Activated CD8-positive, alpha-beta memory T cell treated with anti-CD3 and anti-CD28 coated beads, Interleukin-2, amount 10 ng/mL, durations not matched to agents 7 days and 5 days (primary cell): ENCODE measurements at regions not wholly inside any gene's neighbourhood (a gene's known extent, or its start where the extent isn't known, plus 50 kb on each side); places are given as distances from the start of the nearest gene placed in this dataset.

ENCODE experiments used
- ATAC-seq: fragments of 150-1000 bp; cut with Tn5 transposase; one replicate; pipeline ENCODE4 v1.10.0; 2021; ENCODE audit warnings: moderate library complexity
- CTCF ChIA-PET: fragments of 350-600 bp; sonication (Branson Sonifier 250); formaldehyde crosslinking; loops from one replicate; lab custom pipeline; 2021; ENCODE audit warnings: antibody characterized with exemption; lab: Charles Lee
- DNase-seq: peaks from one replicate; pipeline ENCODE4 v3.0.0-alpha.2; 2020
- H3K27ac Mint-ChIP-seq: one replicate; pipeline ENCODE4 v1.8.0; 2021; ENCODE audit warnings: mild to moderate bottlenecking, mixed read lengths
- H3K27me3 Mint-ChIP-seq: one replicate; pipeline ENCODE4 v1.8.0; 2021; ENCODE audit warnings: mixed read lengths
- H3K36me3 Mint-ChIP-seq: one replicate; pipeline ENCODE4 v1.8.0; 2021; ENCODE audit warnings: mild to moderate bottlenecking, mixed read lengths
- H3K4me1 Mint-ChIP-seq: one replicate; pipeline ENCODE4 v1.8.0; 2021; ENCODE audit warnings: mixed read lengths
- H3K4me3 Mint-ChIP-seq: one replicate; pipeline ENCODE4 v1.8.0; 2021; ENCODE audit warnings: mild to moderate bottlenecking, moderate library complexity, mixed read lengths
- H3K9me3 Mint-ChIP-seq: one replicate; pipeline ENCODE4 v1.8.0; 2022; ENCODE audit warnings: low read depth, mixed read lengths

GRCh38 chr20:5447188-5447587 lies 130.4 kb upstream of the PROKR2 start:
- Mint-ChIP-seq H3K27me3 (peaks cover 44% of the 10 kb centered on the region), H3K27ac (no peak overlapping the region)
- DNase-seq, result no peak

GRCh38 chr20:5445611-5446010 lies 128.9 kb upstream of the PROKR2 start:
- CTCF ChIA-PET, result interaction anchor here (1.0 to 4.0 kb wide), 2 partner anchors 44 to 241 kb away, joined by 4 to 19 read pairs; no protein-coding TSS in a partner anchor
- no peak for DNase-seq
- no peaks in the 10 kb centered on the region for H3K36me3 Mint-ChIP-seq
- no peaks in the 10 kb centered on the region for H3K9me3 Mint-ChIP-seq
- no peak overlapping the region for H3K4me3 Mint-ChIP-seq
- ATAC-seq, result no peak
- no peaks in the 10 kb centered on the region for H3K4me1 Mint-ChIP-seq
- H3K27me3 Mint-ChIP-seq, result peaks cover 55% of the 10 kb centered on the region
- H3K27ac Mint-ChIP-seq, result no peak overlapping the region

More at GRCh38 chr20:5447188-5447587, 130.4 kb upstream of the PROKR2 start:
- Mint-ChIP-seq H3K36me3 (no peaks in the 10 kb centered on the region), H3K4me3 (no peak overlapping the region), H3K4me1 (no peaks in the 10 kb centered on the region), H3K9me3 (no peaks in the 10 kb centered on the region)
- ATAC-seq, result no peak
- CTCF ChIA-PET, result interaction anchor here (1.9 to 4.0 kb wide), 5 partner anchors 12 to 321 kb away, joined by 4 to 22 read pairs (median 10); partner anchors contain the start of gene CDS2

- no peak overlapping the region for H3K4me3 Mint-ChIP-seq
- no peaks in the 10 kb centered on the region for H3K36me3 Mint-ChIP-seq
- no peaks in the 10 kb centered on the region for H3K9me3 Mint-ChIP-seq
- H3K27me3 Mint-ChIP-seq, result peaks cover 58% of the 10 kb centered on the region
- H3K4me1 Mint-ChIP-seq, result no peaks in the 10 kb centered on the region
- no peak for DNase-seq
- CTCF ChIA-PET, result no interaction called here
- H3K27ac Mint-ChIP-seq, result no peak overlapping the region
- ATAC-seq, result no peak
These were observed 125.3 kb upstream of the PROKR2 start for GRCh38 chr20:5442101-5442500.

GRCh38 chr20:5434116-5434515 lies 117.4 kb upstream of the PROKR2 start:
- H3K36me3 Mint-ChIP-seq, result no peaks in the 10 kb centered on the region
- no peaks in the 10 kb centered on the region for H3K9me3 Mint-ChIP-seq
- ATAC-seq (no peak), DNase-seq (no peak)
- H3K4me3 Mint-ChIP-seq, result no peak overlapping the region
- peaks cover 20% of the 10 kb centered on the region for H3K27me3 Mint-ChIP-seq
- H3K4me1 Mint-ChIP-seq, result no peaks in the 10 kb centered on the region
- CTCF ChIA-PET, result no interaction called here
- H3K27ac Mint-ChIP-seq, result no peak overlapping the region

- peaks cover 22% of the 10 kb centered on the region for H3K27me3 Mint-ChIP-seq
- H3K27ac Mint-ChIP-seq, result no peak overlapping the region
- no peak for DNase-seq
- CTCF ChIA-PET, result no interaction called here
- H3K4me3 Mint-ChIP-seq, result no peak overlapping the region
- H3K36me3 Mint-ChIP-seq, result no peaks in the 10 kb centered on the region
- no peaks in the 10 kb centered on the region for H3K4me1 Mint-ChIP-seq
- ATAC-seq, result no peak
- H3K9me3 Mint-ChIP-seq, result no peaks in the 10 kb centered on the region
These were observed 116.6 kb upstream of the PROKR2 start for GRCh38 chr20:5433352-5433751.

- Mint-ChIP-seq H3K27ac (no peak overlapping the region), H3K4me1 (no peaks in the 10 kb centered on the region), H3K4me3 (no peak overlapping the region), H3K27me3 (peaks cover 22% of the 10 kb centered on the region), H3K36me3 (no peaks in the 10 kb centered on the region), H3K9me3 (no peaks in the 10 kb centered on the region)
- no peak for DNase-seq
- no peak for ATAC-seq
- CTCF ChIA-PET, result interaction anchor here (0.9 kb wide), 1 partner anchor 17 kb away, joined by 3 read pairs; no protein-coding TSS in a partner anchor
These were observed 115.3 kb upstream of the PROKR2 start for GRCh38 chr20:5432030-5432429.

GRCh38 chr20:5430670-5431069 lies 113.9 kb upstream of the PROKR2 start:
- H3K4me1 Mint-ChIP-seq, result no peaks in the 10 kb centered on the region
- no peaks in the 10 kb centered on the region for H3K36me3 Mint-ChIP-seq
- ATAC-seq (no peak), DNase-seq (no peak)
- H3K9me3 Mint-ChIP-seq, result no peaks in the 10 kb centered on the region
- CTCF ChIA-PET, result interaction anchor here (1.9 kb wide), 1 partner anchor 28 kb away, joined by 4 read pairs; no protein-coding TSS in a partner anchor
- no peak overlapping the region for H3K4me3 Mint-ChIP-seq
- H3K27ac Mint-ChIP-seq, result no peak overlapping the region
- H3K27me3 Mint-ChIP-seq, result peaks cover 23% of the 10 kb centered on the region

- ATAC-seq (no peak), DNase-seq (no peak)
- no peak overlapping the region for H3K27ac Mint-ChIP-seq
- peaks cover 30% of the 10 kb centered on the region for H3K27me3 Mint-ChIP-seq
- H3K4me1 Mint-ChIP-seq, result no peaks in the 10 kb centered on the region
- H3K36me3 Mint-ChIP-seq, result no peaks in the 10 kb centered on the region
- no peak overlapping the region for H3K4me3 Mint-ChIP-seq
- H3K9me3 Mint-ChIP-seq, result no peaks in the 10 kb centered on the region
- CTCF ChIA-PET, result no interaction called here
These were observed 109.3 kb upstream of the PROKR2 start for GRCh38 chr20:5426026-5426425.

- Mint-ChIP-seq H3K27me3 (peaks cover 5% of the 10 kb centered on the region), H3K4me1 (no peaks in the 10 kb centered on the region), H3K4me3 (no peak overlapping the region), H3K9me3 (no peaks in the 10 kb centered on the region), H3K27ac (no peak overlapping the region), H3K36me3 (no peaks in the 10 kb centered on the region)
- DNase-seq, result no peak
- CTCF ChIA-PET, result no interaction called here
- ATAC-seq, result no peak
These were observed 99.3 kb upstream of the PROKR2 start for GRCh38 chr20:5416086-5416485.

- DNase-seq (no peak), ATAC-seq (no peak)
- no peaks in the 10 kb centered on the region for H3K27me3 Mint-ChIP-seq
- H3K4me3 Mint-ChIP-seq, result no peak overlapping the region
- no peaks in the 10 kb centered on the region for H3K36me3 Mint-ChIP-seq
- no peak overlapping the region for H3K27ac Mint-ChIP-seq
- no peaks in the 10 kb centered on the region for H3K9me3 Mint-ChIP-seq
- H3K4me1 Mint-ChIP-seq, result no peaks in the 10 kb centered on the region
- CTCF ChIA-PET, result no interaction called here
These were observed 96.6 kb upstream of the PROKR2 start for GRCh38 chr20:5413394-5413793.

- CTCF ChIA-PET, result no interaction called here
- no peaks in the 10 kb centered on the region for H3K27me3 Mint-ChIP-seq
- peaks cover 4% of the 10 kb centered on the region for H3K4me1 Mint-ChIP-seq
- H3K4me3 Mint-ChIP-seq, result no peak overlapping the region
- no peak for ATAC-seq
- no peak for DNase-seq
- no peaks in the 10 kb centered on the region for H3K36me3 Mint-ChIP-seq
- H3K9me3 Mint-ChIP-seq, result no peaks in the 10 kb centered on the region
- H3K27ac Mint-ChIP-seq, result no peak overlapping the region
These were observed 93.7 kb upstream of the PROKR2 start for GRCh38 chr20:5410470-5410869.

- no peaks in the 10 kb centered on the region for H3K9me3 Mint-ChIP-seq
- peaks cover 4% of the 10 kb centered on the region for H3K4me1 Mint-ChIP-seq
- H3K36me3 Mint-ChIP-seq, result no peaks in the 10 kb centered on the region
- CTCF ChIA-PET, result interaction anchor here (1.1 to 3.7 kb wide), 5 partner anchors 9 to 104 kb away, joined by 3 to 19 read pairs (median 3); no protein-coding TSS in a partner anchor
- ATAC-seq (no peak), DNase-seq (peak; percentile 52)
- no peak overlapping the region for H3K4me3 Mint-ChIP-seq
- H3K27me3 Mint-ChIP-seq, result no peaks in the 10 kb centered on the region
- H3K27ac Mint-ChIP-seq, result no peak overlapping the region
These were observed 86.3 kb upstream of the PROKR2 start for GRCh38 chr20:5402903-5403531.

GRCh38 chr20:5401277-5401875 lies 84.6 kb upstream of the PROKR2 start:
- DNase-seq (no peak), ATAC-seq (no peak)
- Mint-ChIP-seq H3K4me3 (no peak overlapping the region), H3K36me3 (no peaks in the 10 kb centered on the region), H3K27ac (no peak overlapping the region), H3K4me1 (no peaks in the 10 kb centered on the region), H3K27me3 (peaks cover 5% of the 10 kb centered on the region), H3K9me3 (no peaks in the 10 kb centered on the region)
- CTCF ChIA-PET, result interaction anchor here (1.3 to 3.7 kb wide), 2 partner anchors 45 to 105 kb away, joined by 3 to 19 read pairs; no protein-coding TSS in a partner anchor
